SK-N-SH treated with all-trans-retinoic acid at 6 μM for 48 hours (cell line): ENCODE measurements at regions not wholly inside any gene's neighbourhood (a gene's known extent, or its start where the extent isn't known, plus 50 kb on each side); places are given as distances from the start of the nearest gene placed in this dataset.

ENCODE experiments used
- ATAC-seq: fragments of 200-7000 bp; cut with Tn5 transposase; 3 replicates; pipeline ENCODE4 v1.9.1; 2020; ENCODE audit warnings: mild to moderate bottlenecking, moderate library complexity
- ARNTL ChIP-seq: fragments of 450-650 bp; formaldehyde crosslinking; IDR thresholded peaks from 2 replicates; pipeline ENCODE4 v1.5.0; 2020; ENCODE audit warnings: low read depth, mild to moderate bottlenecking, moderate library complexity, borderline replicate concordance
- BACH2 ChIP-seq: fragments of 250-450 bp; sonication (Bioruptor Pico); IDR thresholded peaks from 2 replicates; pipeline ENCODE4 v1.9.0; 2021; ENCODE audit warnings: mild to moderate bottlenecking, borderline replicate concordance
- CREB5 ChIP-seq: fragments of 250-450 bp; sonication (Bioruptor Pico); IDR thresholded peaks from 2 replicates; pipeline ENCODE4 v1.5.1; 2020; ENCODE audit warnings: low read depth, mild to moderate bottlenecking, moderate library complexity
- CSRNP3 ChIP-seq: fragments of 250-450 bp; sonication (Bioruptor Pico); IDR thresholded peaks from 2 replicates; pipeline ENCODE4 v1.5.1; 2021; ENCODE audit warnings: mild to moderate bottlenecking, moderate library complexity
- ESRRG ChIP-seq: fragments of 250-450 bp; sonication (Bioruptor Pico); IDR thresholded peaks from 2 replicates; pipeline ENCODE4 v1.6.1; 2021; ENCODE audit warnings: mild to moderate bottlenecking
- GLIS3 ChIP-seq: fragments of 250-450 bp; sonication (Bioruptor Pico); IDR thresholded peaks from 2 replicates; pipeline ENCODE4 v1.5.0; 2020; ENCODE audit warnings: mild to moderate bottlenecking, moderate library complexity
- ISL1 ChIP-seq: fragments of 250-450 bp; sonication (Bioruptor Pico); IDR thresholded peaks from 2 replicates; pipeline ENCODE4 v2.1.2; 2022; ENCODE audit warnings: mild to moderate bottlenecking, moderate library complexity
- OSR1 ChIP-seq: fragments of 250-450 bp; sonication (Bioruptor Pico); IDR thresholded peaks from 2 replicates; pipeline ENCODE4 v1.8.0; 2022; ENCODE audit warnings: moderate library complexity, mild to moderate bottlenecking, inconsistent platforms
- PATZ1 ChIP-seq: fragments of 250-450 bp; sonication (Bioruptor Pico); IDR thresholded peaks from 2 replicates; pipeline ENCODE4 v1.8.0; 2020; ENCODE audit warnings: mild to moderate bottlenecking, moderate library complexity, borderline replicate concordance
- POU6F1 ChIP-seq: fragments of 250-450 bp; sonication (Bioruptor Pico); IDR thresholded peaks from 2 replicates; pipeline ENCODE4 v1.8.0; 2021; ENCODE audit warnings: low read depth, mild to moderate bottlenecking, moderate library complexity, borderline replicate concordance
- PPARA ChIP-seq: fragments of 250-450 bp; sonication (Bioruptor Pico); IDR thresholded peaks from 2 replicates; pipeline ENCODE4 v1.5.0; 2020; ENCODE audit warnings: mild to moderate bottlenecking, borderline replicate concordance
- RARB ChIP-seq: fragments of 250-450 bp; sonication (Bioruptor Pico); IDR thresholded peaks from 2 replicates; pipeline ENCODE4 v1.8.0; 2021; ENCODE audit warnings: mild to moderate bottlenecking, moderate library complexity
- SNAI2 ChIP-seq: fragments of 250-450 bp; sonication (Bioruptor Pico); IDR thresholded peaks from 2 replicates; pipeline ENCODE4 v1.5.0; 2020; ENCODE audit warnings: mild to moderate bottlenecking, moderate library complexity
- TCF4 ChIP-seq: fragments of 250-450 bp; sonication (Bioruptor Pico); IDR thresholded peaks from 2 replicates; pipeline ENCODE4 v1.8.0; 2021; ENCODE audit warnings: mild to moderate bottlenecking, moderate library complexity, borderline replicate concordance
- TOX ChIP-seq: fragments of 250-450 bp; sonication (Bioruptor Pico); IDR thresholded peaks from 2 replicates; pipeline ENCODE4 v1.8.0; 2021; ENCODE audit warnings: mild to moderate bottlenecking, moderate library complexity, borderline replicate concordance
- ZC3H10 ChIP-seq: fragments of 250-450 bp; sonication (Bioruptor Pico); IDR thresholded peaks from 2 replicates; pipeline ENCODE4 v1.5.1; 2021; ENCODE audit warnings: mild to moderate bottlenecking, moderate library complexity
- ZFP3 ChIP-seq: fragments of 250-450 bp; sonication (Bioruptor Pico); IDR thresholded peaks from 2 replicates; pipeline ENCODE4 v1.5.0; 2020; ENCODE audit warnings: mild to moderate bottlenecking, moderate library complexity
- ZFP30 ChIP-seq: fragments of 450-650 bp; formaldehyde crosslinking; IDR thresholded peaks from 2 replicates; pipeline ENCODE4 v1.5.0; 2022; ENCODE audit warnings: mild to moderate bottlenecking, moderate library complexity
- ZNF565 ChIP-seq: fragments of 450-650 bp; formaldehyde crosslinking; conservative IDR thresholded peaks from 2 replicates; pipeline ENCODE4 v1.5.0; 2020; ENCODE audit warnings: low read depth, mild to moderate bottlenecking, moderate library complexity
- ZNF70 ChIP-seq: fragments of 450-650 bp; formaldehyde crosslinking; IDR thresholded peaks from 2 replicates; pipeline ENCODE4 v1.5.0; 2020; ENCODE audit warnings: mild to moderate bottlenecking, moderate library complexity
- ZNF8 ChIP-seq: fragments of 450-650 bp; formaldehyde crosslinking; IDR thresholded peaks from 2 replicates; pipeline ENCODE4 v1.5.0; 2020; ENCODE audit warnings: mild to moderate bottlenecking, moderate library complexity
- TF ChIP-seq, protein P1 (sequence below): fragments of 250-450 bp; sonication (Bioruptor Pico); IDR thresholded peaks from 2 replicates; pipeline ENCODE4 v1.5.0; 2020; ENCODE audit warnings: mild to moderate bottlenecking, moderate library complexity

- TF ChIP-seq ZNF8 (CRISPR knock-in tag) (no peak), POU6F1 (CRISPR knock-in tag) (no peak), ESRRG (CRISPR knock-in tag) (no peak), ZNF70 (no peak), ZNF565 (CRISPR knock-in tag) (no peak), BACH2 (CRISPR knock-in tag) (no peak), TCF4 (CRISPR knock-in tag) (no peak), SNAI2 (CRISPR knock-in tag) (no peak), PATZ1 (CRISPR knock-in tag) (no peak), ISL1 (CRISPR knock-in tag) (no peak), ZFP30 (CRISPR knock-in tag) (no peak), RARB (CRISPR knock-in tag) (no peak), ZC3H10 (CRISPR knock-in tag) (no peak), PPARA (CRISPR knock-in tag) (no peak), ARNTL (CRISPR knock-in tag) (no peak), CSRNP3 (no peak), TOX (no peak), OSR1 (CRISPR knock-in tag) (no peak)
- TF ChIP-seq, protein P1, sequence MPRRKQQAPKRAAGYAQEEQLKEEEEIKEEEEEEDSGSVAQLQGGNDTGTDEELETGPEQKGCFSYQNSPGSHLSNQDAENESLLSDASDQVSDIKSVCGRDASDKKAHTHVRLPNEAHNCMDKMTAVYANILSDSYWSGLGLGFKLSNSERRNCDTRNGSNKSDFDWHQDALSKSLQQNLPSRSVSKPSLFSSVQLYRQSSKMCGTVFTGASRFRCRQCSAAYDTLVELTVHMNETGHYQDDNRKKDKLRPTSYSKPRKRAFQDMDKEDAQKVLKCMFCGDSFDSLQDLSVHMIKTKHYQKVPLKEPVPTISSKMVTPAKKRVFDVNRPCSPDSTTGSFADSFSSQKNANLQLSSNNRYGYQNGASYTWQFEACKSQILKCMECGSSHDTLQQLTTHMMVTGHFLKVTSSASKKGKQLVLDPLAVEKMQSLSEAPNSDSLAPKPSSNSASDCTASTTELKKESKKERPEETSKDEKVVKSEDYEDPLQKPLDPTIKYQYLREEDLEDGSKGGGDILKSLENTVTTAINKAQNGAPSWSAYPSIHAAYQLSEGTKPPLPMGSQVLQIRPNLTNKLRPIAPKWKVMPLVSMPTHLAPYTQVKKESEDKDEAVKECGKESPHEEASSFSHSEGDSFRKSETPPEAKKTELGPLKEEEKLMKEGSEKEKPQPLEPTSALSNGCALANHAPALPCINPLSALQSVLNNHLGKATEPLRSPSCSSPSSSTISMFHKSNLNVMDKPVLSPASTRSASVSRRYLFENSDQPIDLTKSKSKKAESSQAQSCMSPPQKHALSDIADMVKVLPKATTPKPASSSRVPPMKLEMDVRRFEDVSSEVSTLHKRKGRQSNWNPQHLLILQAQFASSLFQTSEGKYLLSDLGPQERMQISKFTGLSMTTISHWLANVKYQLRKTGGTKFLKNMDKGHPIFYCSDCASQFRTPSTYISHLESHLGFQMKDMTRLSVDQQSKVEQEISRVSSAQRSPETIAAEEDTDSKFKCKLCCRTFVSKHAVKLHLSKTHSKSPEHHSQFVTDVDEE (CRISPR knock-in tag) = no peak
- no peak for ATAC-seq
Measured at GRCh38 chr5:162410365-162410764, 342.8 kb downstream of the GABRG2 start.

- no peak for TF ChIP-seq BACH2 (CRISPR knock-in tag)
- no peak for TF ChIP-seq TOX
- no peak for TF ChIP-seq RARB (CRISPR knock-in tag)
- TF ChIP-seq PPARA (CRISPR knock-in tag) = no peak
- TF ChIP-seq ZFP3 = no peak
- no peak for TF ChIP-seq CSRNP3
- no peak for TF ChIP-seq ISL1 (CRISPR knock-in tag)
- no peak for ATAC-seq
Measured at GRCh38 chr5:162429142-162429541, 361.6 kb downstream of the GABRG2 start.

DNA sequence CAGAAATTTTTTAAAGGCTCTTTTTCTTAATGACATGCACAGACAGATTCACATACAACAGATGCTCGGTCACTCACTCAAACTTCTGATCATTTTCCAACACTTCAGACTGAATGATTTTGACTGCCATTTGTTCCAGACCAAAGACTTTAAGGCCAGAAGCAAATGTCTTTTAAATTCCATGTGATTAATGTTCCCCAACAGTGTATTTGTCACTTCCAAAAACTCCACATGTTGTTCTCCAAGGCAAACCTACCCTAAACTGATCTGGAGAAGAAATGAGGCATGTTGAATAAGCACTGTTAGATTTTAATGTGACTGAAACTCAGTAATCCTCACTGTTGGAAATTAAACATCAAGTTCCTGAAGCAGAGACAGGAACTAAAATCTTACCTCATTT, 366.7 kb downstream of the GABRG2 start:
- no peak for ATAC-seq
- TF ChIP-seq ZNF8 (CRISPR knock-in tag) (no peak), GLIS3 (CRISPR knock-in tag) (no peak), CSRNP3 (no peak), RARB (CRISPR knock-in tag) (no peak), OSR1 (CRISPR knock-in tag) (no peak), TCF4 (CRISPR knock-in tag) (no peak), PPARA (CRISPR knock-in tag) (no peak), SNAI2 (CRISPR knock-in tag) (no peak), CREB5 (no peak), ZNF70 (no peak), TOX (no peak), BACH2 (CRISPR knock-in tag) (no peak), ISL1 (CRISPR knock-in tag) (no peak), ZC3H10 (CRISPR knock-in tag) (no peak)
- TF ChIP-seq, protein P1 (CRISPR knock-in tag) = no peak
